ENCODE measurements at regions not wholly inside any gene's neighbourhood (a gene's known extent, or its start where the extent isn't known, plus 50 kb on each side); places are given as distances from the start of the nearest gene placed in this dataset.

- Histone ChIP-seq H3K27me3 (replicated peaks in 1 of 4; ENCODE audit: control insufficient read depth in 3 of 4, extremely low read depth in 1 of 4, insufficient read depth in 3 of 4, low read length in 3 of 4) (no peaks in the 10 kb centered on the region), H3K4me2 (ENCODE audit: insufficient read depth in 1 of 2, low read depth in 2 of 2, low read length in 2 of 2) (no peak overlapping the region), H3K23ac (ENCODE audit: insufficient read length) (no peak overlapping the region), H2BK15ac (ENCODE audit: low read length) (no peak overlapping the region), H3K79me1 (ENCODE audit: low read depth, low read length) (no peaks in the 10 kb centered on the region; the same call in 1 of the 2 replicates), H2BK12ac (ENCODE audit: low read depth, low read length) (no peak overlapping the region), H2BK5ac (ENCODE audit: low read depth, low read length) (no peak overlapping the region), H2BK20ac (ENCODE audit: low read length) (no peak overlapping the region), H2AFZ (ENCODE audit: low read length) (no peak overlapping the region), H3K23me2 (ENCODE audit: low read depth, low read length) (no peaks in the 10 kb centered on the region), H2BK120ac (replicated peaks; ENCODE audit: low read depth, low read length) (no peak overlapping the region), H3K4me3 (ENCODE audit: extremely low read depth in 1 of 4, insufficient read depth in 2 of 4, low read depth in 3 of 4, low read length in 4 of 4) (no peak overlapping the region), H4K5ac (ENCODE audit: insufficient read length, low read depth, low read length) (no peak overlapping the region), H3K36me3 (ENCODE audit: control insufficient read depth in 2 of 4, insufficient read depth in 4 of 4, low read length in 3 of 4) (no peaks in the 10 kb centered on the region), H3K79me2 (ENCODE audit: control insufficient read depth in 1 of 2, insufficient read depth in 2 of 2, low read length in 2 of 2) (no peaks in the 10 kb centered on the region), H3K56ac (replicated peaks; ENCODE audit: insufficient read length, low read depth, low read length) (no peak overlapping the region), H3K4ac (replicated peaks; ENCODE audit: insufficient read length, low read depth, low read length) (no peak overlapping the region), H2AK5ac (ENCODE audit: low read depth, low read length) (no peak overlapping the region), H3K18ac (ENCODE audit: extremely low read depth, low read length) (no peak overlapping the region), H4K20me1 (replicated peaks in 1 of 2; ENCODE audit: control insufficient read depth in 1 of 2, insufficient read depth in 2 of 2, low read length in 2 of 2) (no peaks in the 10 kb centered on the region), H3K27ac (ENCODE audit: low read depth, low read length) (no peak overlapping the region), H4K8ac (ENCODE audit: extremely low read depth, insufficient read depth, low read length) (no peak overlapping the region), H3K4me1 (replicated peaks in 1 of 4; ENCODE audit: control insufficient read depth in 3 of 4, insufficient read depth in 4 of 4, low read length in 3 of 4) (no peaks in the 10 kb centered on the region), H3K9me3 (ENCODE audit: insufficient read depth in 2 of 2, low read depth in 1 of 2, low read length in 1 of 2) (no peaks in the 10 kb centered on the region), H3K14ac (ENCODE audit: insufficient read length) (no peak overlapping the region), H4K91ac (replicated peaks; ENCODE audit: insufficient read length, low read length) (no peak overlapping the region), H3K9ac (replicated peaks in 1 of 4; ENCODE audit: extremely low read depth in 1 of 4, low read depth in 3 of 4, low read length in 3 of 4) (no peak overlapping the region)
- ChIA-PET CTCF (ENCODE audit: partially characterized antibody) (no interaction called here), POLR2A (ENCODE audit: partially characterized antibody) (no interaction called here)
- TF ChIP-seq MAFK (IDR thresholded peaks at IDR 0.05; ENCODE audit: low read depth, low read length) (no peak), EGR1 (IDR thresholded peaks at IDR 0.05; ENCODE audit: borderline replicate concordance, low read depth, low read length) (no peak), CHD1 (IDR thresholded peaks at IDR 0.05; ENCODE audit: low read depth, low read length) (no peak)
- 88% methylated on average over 5 of the region's 5 CpGs; no CpG with 5 or more reads in 1 of the 2 experiments for WGBS, 2 experiments (ENCODE audit: extremely low coverage in 1 of 2, insufficient coverage in 1 of 2, insufficient read length in 1 of 2, insufficient replicate concordance in 2 of 2, low coverage in 1 of 2, low lambda C conversion rate in 2 of 2, missing lambda C conversion rate in 1 of 2)
- no peak for DNase-seq (ENCODE audit: low read depth in 1 of 2, low spot score in 2 of 2)
- FAIRE-seq, result no peak
Measured at GRCh38 chr11:92727769-92728168, 241.7 kb upstream of the MTNR1B start.
